CD4-positive, alpha-beta memory T cell (primary cell): ENCODE measurements at regions not wholly inside any gene's neighbourhood (a gene's known extent, or its start where the extent isn't known, plus 50 kb on each side); places are given as distances from the start of the nearest gene placed in this dataset.

ENCODE experiments used
- CTCF ChIA-PET: fragments of 350-600 bp; sonication (Branson Sonifier 250); formaldehyde crosslinking; loops from one replicate; lab custom pipeline; 2021; ENCODE audit warnings: inconsistent platforms; ENCODE audit not compliant: partially characterized antibody; lab: Charles Lee
- POLR2A ChIA-PET: fragments of 350-600 bp; sonication (Branson Sonifier 250); formaldehyde crosslinking; loops from one replicate; lab custom pipeline; 2021; ENCODE audit not compliant: partially characterized antibody; lab: Charles Lee
- DNase-seq, 5 donors: peaks; one replicate each; pipeline versions ENCODE4 v3.0.0 to v3.0.0-alpha.2; 2020 to 2022; ENCODE audit warnings: mixed read lengths in 1 of 5
- H3K27ac ChIP-seq: one replicate; pipeline ENCODE4 v1.7.0; 2013; ENCODE audit warnings: low read depth, low read length
- H3K27me3 ChIP-seq: 2 replicates; pipeline ENCODE4 v1.7.0; 2013; ENCODE audit warnings: mild to moderate bottlenecking, low read length, moderate library complexity; ENCODE audit not compliant: insufficient read depth
- H3K36me3 ChIP-seq: 2 replicates; pipeline ENCODE4 v1.7.0; 2013; ENCODE audit warnings: mild to moderate bottlenecking, low read length, moderate library complexity; ENCODE audit not compliant: insufficient read depth
- H3K4me1 ChIP-seq: 2 replicates; pipeline ENCODE4 v1.7.0; 2013; ENCODE audit warnings: mild to moderate bottlenecking, low read length, moderate library complexity; ENCODE audit not compliant: insufficient read depth
- H3K4me3 ChIP-seq, 2 donors: one replicate each; pipeline ENCODE4 v1.7.0; 2013; ENCODE audit warnings: low read length in 2 of 2, mild to moderate bottlenecking in 1 of 2
- H3K9me3 ChIP-seq, 2 donors: one replicate each; pipeline ENCODE4 v1.7.0; 2013; ENCODE audit warnings: low read length in 2 of 2, control low read depth in 1 of 2; ENCODE audit not compliant: control insufficient read depth in 1 of 2
- H3K27ac Mint-ChIP-seq, 7 donors: one replicate each; pipeline ENCODE4 v1.8.0; 2020 to 2021; ENCODE audit warnings: mixed read lengths in 7 of 7, mild to moderate bottlenecking in 6 of 7, inconsistent platforms in 3 of 7, moderate library complexity in 3 of 7
- H3K27me3 Mint-ChIP-seq, 2 donors: one replicate each; pipeline ENCODE4 v1.8.0; 2020 to 2021; ENCODE audit warnings: mixed read lengths in 2 of 2
- H3K36me3 Mint-ChIP-seq, 2 donors: one replicate each; pipeline ENCODE4 v1.8.0; 2020 to 2021; ENCODE audit warnings: mixed read lengths in 2 of 2, inconsistent platforms in 1 of 2, mild to moderate bottlenecking in 1 of 2
- H3K4me1 Mint-ChIP-seq, 4 donors: one replicate each; pipeline ENCODE4 v1.8.0; 2020 to 2021; ENCODE audit warnings: mixed read lengths in 4 of 4, mild to moderate bottlenecking in 1 of 4
- H3K4me3 Mint-ChIP-seq, 8 donors: one replicate each; pipeline ENCODE4 v1.8.0; 2020 to 2021; ENCODE audit warnings: mixed read lengths in 8 of 8, mild to moderate bottlenecking in 7 of 8, moderate library complexity in 6 of 8, inconsistent platforms in 3 of 8
- H3K9me3 Mint-ChIP-seq, 8 donors: one replicate each; pipeline ENCODE4 v1.8.0; 2020 to 2021; ENCODE audit warnings: mixed read lengths in 8 of 8, mild to moderate bottlenecking in 5 of 8, inconsistent platforms in 3 of 8, moderate library complexity in 1 of 8
- intact Hi-C: fragments of 100-400 bp; cut with micrococcal nuclease; formaldehyde crosslinking; loops from one replicate; pipeline ENCODE4 v1.15.1; 2023

DNA sequence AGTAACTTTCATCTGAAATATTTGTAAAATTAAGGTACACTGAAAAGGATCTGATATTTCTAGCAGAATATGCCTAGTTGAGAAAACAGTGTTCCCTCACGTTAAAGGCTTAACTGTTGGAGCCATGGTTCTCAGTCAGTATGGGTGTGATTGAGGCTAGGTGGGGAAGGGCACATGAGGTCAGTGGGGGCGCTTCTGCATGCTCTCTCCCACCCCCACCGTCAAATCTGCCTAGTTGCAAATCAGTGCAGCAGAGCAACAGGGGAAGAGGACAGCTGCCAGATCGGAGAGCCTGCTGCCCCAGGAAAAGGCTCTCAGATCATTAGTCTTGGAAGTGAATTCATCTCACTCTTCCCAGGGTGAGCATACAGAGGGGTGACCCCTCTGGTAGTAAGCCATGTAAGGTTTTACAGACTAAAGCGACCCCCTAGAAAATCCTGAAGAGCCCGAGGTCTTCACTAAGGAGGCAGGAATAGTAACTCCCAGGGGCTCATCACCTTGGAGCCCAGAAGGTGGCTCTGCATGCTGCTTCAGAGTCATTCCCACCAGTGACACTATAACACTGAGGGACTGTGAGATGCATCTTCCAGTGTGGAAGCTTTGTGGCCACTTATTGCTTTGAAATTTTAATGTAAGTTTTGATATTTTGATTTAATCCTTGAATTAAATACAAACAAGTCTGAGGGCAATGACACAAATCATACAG lies 83.1 kb upstream of the BARHL2 start:
- no peaks in the 10 kb centered on the region for H3K36me3 ChIP-seq
- H3K36me3 Mint-ChIP-seq, result no peaks in the 10 kb centered on the region
- DNase-seq, result no peak
- no peaks in the 10 kb centered on the region for H3K4me1 Mint-ChIP-seq
- ChIA-PET CTCF (no interaction called here), POLR2A (no interaction called here)
- H3K27ac ChIP-seq, result no peak overlapping the region
- no peak overlapping the region for H3K4me3 ChIP-seq
- no peaks in the 10 kb centered on the region for H3K9me3 ChIP-seq
- no peak overlapping the region for H3K27ac Mint-ChIP-seq
- H3K9me3 Mint-ChIP-seq, result peaks cover 0 to 6% (median 3%) of the 10 kb centered on the region in 8 donors
- no peak overlapping the region for H3K4me3 Mint-ChIP-seq
- peaks cover 18 to 27% of the 10 kb centered on the region in 2 donors for H3K27me3 Mint-ChIP-seq
- no peaks in the 10 kb centered on the region for H3K27me3 ChIP-seq
- intact Hi-C loops, result no loop called here
- no peaks in the 10 kb centered on the region for H3K4me1 ChIP-seq

GRCh38 chr1:90799326-90799725 lies 82.2 kb upstream of the BARHL2 start:
- Histone ChIP-seq H3K27me3 (no peaks in the 10 kb centered on the region), H3K4me3 (no peak overlapping the region), H3K27ac (no peak overlapping the region), H3K9me3 (no peaks in the 10 kb centered on the region), H3K4me1 (no peaks in the 10 kb centered on the region), H3K36me3 (no peaks in the 10 kb centered on the region)
- no peak overlapping the region for H3K4me3 Mint-ChIP-seq
- intact Hi-C loops, result no loop called here
- CTCF ChIA-PET, result no interaction called here
- no peaks in the 10 kb centered on the region for H3K36me3 Mint-ChIP-seq
- H3K9me3 Mint-ChIP-seq, result peaks cover 0 to 3% (median 0%) of the 10 kb centered on the region in 8 donors
- peaks cover 20 to 27% of the 10 kb centered on the region in 2 donors for H3K27me3 Mint-ChIP-seq
- no peaks in the 10 kb centered on the region for H3K4me1 Mint-ChIP-seq
- POLR2A ChIA-PET, result no interaction called here
- DNase-seq, result no peak
- H3K27ac Mint-ChIP-seq, result no peak overlapping the region

DNA sequence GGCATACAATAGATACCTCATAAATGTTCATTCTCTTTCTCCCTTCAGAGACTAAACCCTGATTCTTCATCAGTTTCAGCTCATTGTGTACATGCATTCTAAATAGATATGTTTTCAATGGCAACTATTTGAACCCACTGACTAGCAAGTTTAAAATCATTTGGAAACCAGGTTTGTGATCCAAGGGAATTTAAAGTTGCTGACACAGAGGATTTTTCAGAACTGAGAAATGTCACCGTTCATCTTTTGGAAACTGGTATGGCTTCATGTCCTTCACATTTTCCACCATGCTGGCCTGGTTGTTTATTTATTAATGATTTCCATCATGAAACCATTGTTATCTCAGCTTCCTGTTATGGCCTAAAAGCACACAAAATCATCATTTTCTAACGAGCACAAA lies 81.8 kb upstream of the BARHL2 start:
- no peak overlapping the region for H3K4me3 ChIP-seq
- H3K27me3 Mint-ChIP-seq, result peaks cover 21 to 29% of the 10 kb centered on the region in 2 donors
- no peaks in the 10 kb centered on the region for H3K36me3 Mint-ChIP-seq

DNA sequence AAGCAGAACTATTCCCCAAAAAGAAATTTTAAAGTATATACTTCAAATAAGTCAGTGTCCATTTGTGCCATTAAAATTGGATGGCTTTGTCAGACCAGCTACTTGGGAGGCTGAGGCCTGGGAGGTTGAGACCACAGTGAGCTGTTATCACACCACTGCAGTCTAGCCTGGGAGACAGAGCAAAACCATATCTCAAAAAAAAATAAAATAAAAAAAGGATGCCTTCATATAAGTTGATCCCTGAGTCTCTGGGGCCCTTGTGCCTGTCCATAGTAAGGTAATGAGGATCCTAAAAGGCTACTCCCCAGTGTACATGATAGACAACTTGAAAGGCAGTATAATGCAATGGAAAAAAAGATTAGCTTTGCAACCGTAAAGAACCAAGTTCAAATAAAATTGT lies 81.2 kb upstream of the BARHL2 start:
- CTCF ChIA-PET, result interaction anchor here (1.2 kb wide), 1 partner anchor 23 kb away, joined by 3 read pairs; no protein-coding TSS in a partner anchor
- H3K27me3 Mint-ChIP-seq, result peaks cover 22 to 35% of the 10 kb centered on the region in 2 donors
- no peaks in the 10 kb centered on the region for H3K4me1 Mint-ChIP-seq
- H3K9me3 Mint-ChIP-seq, result peaks cover 0 to 3% (median 0%) of the 10 kb centered on the region in 8 donors
- H3K36me3 ChIP-seq, result no peaks in the 10 kb centered on the region
- no peak overlapping the region for H3K27ac ChIP-seq
- H3K36me3 Mint-ChIP-seq, result no peaks in the 10 kb centered on the region
- H3K27ac Mint-ChIP-seq, result no peak overlapping the region
- DNase-seq, result no peak
- no peaks in the 10 kb centered on the region for H3K27me3 ChIP-seq
- POLR2A ChIA-PET, result no interaction called here
- no peaks in the 10 kb centered on the region for H3K9me3 ChIP-seq
- H3K4me3 ChIP-seq, result no peak overlapping the region
- no peaks in the 10 kb centered on the region for H3K4me1 ChIP-seq
- intact Hi-C loops, result no loop called here
- H3K4me3 Mint-ChIP-seq, result no peak overlapping the region

More for the DNA sequence above, 81.8 kb upstream of the BARHL2 start:
- Histone ChIP-seq H3K36me3 (no peaks in the 10 kb centered on the region), H3K9me3 (no peaks in the 10 kb centered on the region), H3K27ac (no peak overlapping the region), H3K27me3 (no peaks in the 10 kb centered on the region), H3K4me1 (no peaks in the 10 kb centered on the region)
- Mint-ChIP-seq H3K27ac (no peak overlapping the region), H3K9me3 (peaks cover 0 to 3% (median 0%) of the 10 kb centered on the region in 8 donors), H3K4me1 (no peaks in the 10 kb centered on the region), H3K4me3 (no peak overlapping the region)
- CTCF ChIA-PET, result interaction anchor here (1.2 kb wide), 1 partner anchor 24 kb away, joined by 3 read pairs; no protein-coding TSS in a partner anchor
- intact Hi-C loops, result no loop called here
- DNase-seq, result no peak
- POLR2A ChIA-PET, result no interaction called here

- Histone ChIP-seq H3K27me3 (no peaks in the 10 kb centered on the region), H3K9me3 (no peaks in the 10 kb centered on the region), H3K36me3 (no peaks in the 10 kb centered on the region), H3K4me1 (no peaks in the 10 kb centered on the region), H3K4me3 (no peak overlapping the region), H3K27ac (no peak overlapping the region)
- intact Hi-C loops, result no loop called here
- H3K4me3 Mint-ChIP-seq, result no peak overlapping the region
- ChIA-PET CTCF (interaction anchor here (1.5 kb wide), 1 partner anchor 9 kb away, joined by 4 read pairs; no protein-coding TSS in a partner anchor), POLR2A (no interaction called here)
- DNase-seq, result no peak
- peaks cover 14 to 26% of the 10 kb centered on the region in 2 donors for H3K27me3 Mint-ChIP-seq
- H3K27ac Mint-ChIP-seq, result no peak overlapping the region
- H3K4me1 Mint-ChIP-seq, result no peaks in the 10 kb centered on the region
- peaks cover 0 to 4% (median 0%) of the 10 kb centered on the region in 8 donors for H3K9me3 Mint-ChIP-seq
- H3K36me3 Mint-ChIP-seq, result no peaks in the 10 kb centered on the region
Measured at GRCh38 chr1:90795431-90795830, 78.3 kb upstream of the BARHL2 start.

GRCh38 chr1:90786709-90787108 lies 69.6 kb upstream of the BARHL2 start:
- Histone ChIP-seq H3K27ac (no peak overlapping the region), H3K27me3 (no peaks in the 10 kb centered on the region), H3K4me3 (no peak overlapping the region), H3K36me3 (no peaks in the 10 kb centered on the region), H3K4me1 (no peaks in the 10 kb centered on the region), H3K9me3 (no peaks in the 10 kb centered on the region)
- Mint-ChIP-seq H3K36me3 (no peaks in the 10 kb centered on the region), H3K4me1 (no peaks in the 10 kb centered on the region), H3K27me3 (peaks cover 2 to 13% of the 10 kb centered on the region in 2 donors), H3K9me3 (peaks cover 0 to 12% (median 3%) of the 10 kb centered on the region in 8 donors), H3K4me3 (no peak overlapping the region), H3K27ac (no peak overlapping the region)
- DNase-seq, result no peak
- POLR2A ChIA-PET, result no interaction called here
- CTCF ChIA-PET, result interaction anchor here (1.4 kb wide), 1 partner anchor 10 kb away, joined by 4 read pairs; no protein-coding TSS in a partner anchor
- intact Hi-C loops, result no loop called here

DNA sequence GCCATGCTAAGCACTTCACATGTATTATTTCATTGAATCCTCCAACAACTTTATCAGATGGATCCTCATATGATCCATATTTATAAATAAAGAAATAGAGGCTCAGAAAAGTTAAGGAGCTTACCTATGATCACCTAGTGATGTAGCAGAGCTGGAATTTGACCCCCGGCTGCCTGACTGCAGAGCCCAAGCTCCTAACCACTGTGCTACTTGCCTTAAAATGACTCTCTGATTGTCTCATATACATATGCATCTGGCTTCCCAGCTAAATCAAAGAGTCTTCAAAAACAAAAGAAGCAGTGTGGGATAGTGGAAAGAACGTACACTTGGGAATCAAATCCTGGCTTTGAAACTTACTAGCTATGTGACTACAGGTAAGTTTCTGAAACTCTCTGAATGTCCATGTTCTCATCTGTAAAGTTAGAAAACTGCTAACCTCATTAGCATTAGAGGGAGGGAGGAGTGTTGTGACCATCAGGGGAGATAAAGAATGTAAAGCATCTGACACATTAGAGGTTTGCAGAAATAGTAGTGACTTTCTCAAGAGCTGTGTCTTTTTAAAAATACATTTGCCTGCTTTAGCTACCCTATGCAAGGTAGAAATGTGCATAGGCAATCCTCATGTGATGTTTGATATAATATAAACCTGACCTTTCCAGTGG lies 67.2 kb upstream of the BARHL2 start:
- no peak overlapping the region for H3K27ac Mint-ChIP-seq
- ChIA-PET CTCF (interaction anchor here (0.9 kb wide), 1 partner anchor 12 kb away, joined by 3 read pairs; no protein-coding TSS in a partner anchor), POLR2A (no interaction called here)
- no peaks in the 10 kb centered on the region for H3K4me1 Mint-ChIP-seq
- no peaks in the 10 kb centered on the region for H3K9me3 ChIP-seq
- no peak overlapping the region for H3K27ac ChIP-seq
- H3K4me1 ChIP-seq, result no peaks in the 10 kb centered on the region
- H3K27me3 ChIP-seq, result no peaks in the 10 kb centered on the region
- DNase-seq, result no peak
- peaks cover 8 to 12% of the 10 kb centered on the region in 2 donors for H3K27me3 Mint-ChIP-seq
- H3K4me3 Mint-ChIP-seq, result no peak overlapping the region
- intact Hi-C loops, result no loop called here
- no peak overlapping the region for H3K4me3 ChIP-seq
- no peaks in the 10 kb centered on the region for H3K36me3 ChIP-seq
- peaks cover 0 to 1% (median 0%) of the 10 kb centered on the region in 8 donors for H3K9me3 Mint-ChIP-seq
- H3K36me3 Mint-ChIP-seq, result no peaks in the 10 kb centered on the region
